ENCODE measurements at regions not wholly inside any gene's neighbourhood (a gene's known extent, or its start where the extent isn't known, plus 50 kb on each side); places are given as distances from the start of the nearest gene placed in this dataset.

- H3K4me1 Mint-ChIP-seq: peaks cover 6% of the 10 kb centered on the region
- Histone ChIP-seq H3K4me1 (no peaks in the 10 kb centered on the region), H3K9me3 (ENCODE audit: low read depth) (no peaks in the 10 kb centered on the region), H3K79me2 (ENCODE audit: low read depth) (no peaks in the 10 kb centered on the region), H3K4me3 (no peak overlapping the region), H3K9ac (no peak overlapping the region), H3K4me2 (no peak overlapping the region), H4K20me1 (ENCODE audit: low read depth) (no peaks in the 10 kb centered on the region), H3K27me3 (no peaks in the 10 kb centered on the region), H3K36me3 (no peaks in the 10 kb centered on the region), H3F3A (ENCODE audit: low read depth) (no peaks in the 10 kb centered on the region), H2AFZ (replicated peaks) (no peak overlapping the region), H3K27ac (no peak overlapping the region)
- H3K9me3 Mint-ChIP-seq: peaks cover 4% of the 10 kb centered on the region
- H3K27me3 Mint-ChIP-seq (ENCODE audit: insufficient read depth, low read depth): peaks cover 9% of the 10 kb centered on the region
- H3K36me3 Mint-ChIP-seq: peaks cover 2% of the 10 kb centered on the region
- DNase-seq (ENCODE audit: low spot score): no peak
- no peak overlapping the region for H3K4me3 Mint-ChIP-seq
- H3K27ac Mint-ChIP-seq: no peak overlapping the region
- TF ChIP-seq EZH2phosphoT487 (IDR thresholded peaks at IDR 0.05) (no peak), EZH2 (IDR thresholded peaks at IDR 0.05) (no peak), CTCF (IDR thresholded peaks at IDR 0.05) (no peak)
These were observed 126.9 kb upstream of the TMPRSS2 start for GRCh38 chr21:41634858-41635257.

GRCh38 chr21:41634211-41634694, 126.3 kb upstream of the TMPRSS2 start:
- no peak overlapping the region for H3K27ac ChIP-seq
- H3K9ac ChIP-seq: no peak overlapping the region
- TF ChIP-seq CTCF (IDR thresholded peaks at IDR 0.05) (no peak), EZH2phosphoT487 (IDR thresholded peaks at IDR 0.05) (no peak)
- no peaks in the 10 kb centered on the region for H3K27me3 ChIP-seq
- Mint-ChIP-seq H3K4me3 (no peak overlapping the region), H3K9me3 (peaks cover 10% of the 10 kb centered on the region), H3K4me1 (peaks cover 6% of the 10 kb centered on the region), H3K27me3 (ENCODE audit: insufficient read depth, low read depth) (peaks cover 8% of the 10 kb centered on the region), H3K36me3 (peaks cover 2% of the 10 kb centered on the region), H3K27ac (no peak overlapping the region)
- H3K36me3 ChIP-seq: no peaks in the 10 kb centered on the region
- H3K9me3 ChIP-seq (ENCODE audit: low read depth): no peaks in the 10 kb centered on the region
- H3K4me1 ChIP-seq: no peaks in the 10 kb centered on the region
- H3K79me2 ChIP-seq (ENCODE audit: low read depth): no peaks in the 10 kb centered on the region
- no peak overlapping the region for H3K4me2 ChIP-seq
- H2AFZ ChIP-seq (replicated peaks): no peak overlapping the region
- H4K20me1 ChIP-seq (ENCODE audit: low read depth): no peaks in the 10 kb centered on the region
- no peak overlapping the region for H3K4me3 ChIP-seq
- no peaks in the 10 kb centered on the region for H3F3A ChIP-seq (ENCODE audit: low read depth)
- no peak for DNase-seq (ENCODE audit: low spot score)

GRCh38 chr21:41633627-41634026, 125.7 kb upstream of the TMPRSS2 start:
- Mint-ChIP-seq H3K9me3 (peaks cover 15% of the 10 kb centered on the region), H3K27me3 (ENCODE audit: insufficient read depth, low read depth) (peaks cover 7% of the 10 kb centered on the region), H3K36me3 (peaks cover 2% of the 10 kb centered on the region), H3K4me3 (no peak overlapping the region), H3K27ac (no peak overlapping the region), H3K4me1 (peaks cover 6% of the 10 kb centered on the region)
- TF ChIP-seq EZH2phosphoT487 (IDR thresholded peaks at IDR 0.05) (no peak), EZH2 (IDR thresholded peaks at IDR 0.05) (no peak)
- Histone ChIP-seq H4K20me1 (ENCODE audit: low read depth) (no peaks in the 10 kb centered on the region), H3K4me3 (no peak overlapping the region), H3K4me1 (no peaks in the 10 kb centered on the region), H3F3A (ENCODE audit: low read depth) (no peaks in the 10 kb centered on the region), H3K9me3 (ENCODE audit: low read depth) (no peaks in the 10 kb centered on the region), H3K27me3 (no peaks in the 10 kb centered on the region), H3K9ac (no peak overlapping the region), H3K36me3 (no peaks in the 10 kb centered on the region), H2AFZ (replicated peaks) (no peak overlapping the region), H3K79me2 (ENCODE audit: low read depth) (no peaks in the 10 kb centered on the region), H3K4me2 (no peak overlapping the region), H3K27ac (no peak overlapping the region)
- no peak for DNase-seq (ENCODE audit: low spot score)

- Histone ChIP-seq H3K4me3 (no peak overlapping the region), H3K9ac (no peak overlapping the region), H3K4me2 (no peak overlapping the region), H3K27ac (no peak overlapping the region), H3K27me3 (no peaks in the 10 kb centered on the region), H4K20me1 (ENCODE audit: low read depth) (no peaks in the 10 kb centered on the region), H3K9me3 (ENCODE audit: low read depth) (no peaks in the 10 kb centered on the region), H3F3A (ENCODE audit: low read depth) (no peaks in the 10 kb centered on the region), H2AFZ (replicated peaks) (no peak overlapping the region), H3K79me2 (ENCODE audit: low read depth) (no peaks in the 10 kb centered on the region), H3K36me3 (no peaks in the 10 kb centered on the region), H3K4me1 (no peaks in the 10 kb centered on the region)
- Mint-ChIP-seq H3K4me1 (peaks cover 6% of the 10 kb centered on the region), H3K27ac (no peak overlapping the region), H3K4me3 (no peak overlapping the region), H3K27me3 (ENCODE audit: insufficient read depth, low read depth) (peaks cover 7% of the 10 kb centered on the region), H3K36me3 (peaks cover 2% of the 10 kb centered on the region), H3K9me3 (peaks cover 18% of the 10 kb centered on the region)
- no peak for DNase-seq (ENCODE audit: low spot score)
- TF ChIP-seq CTCF (IDR thresholded peaks at IDR 0.05): no peak
- TF ChIP-seq EZH2 (IDR thresholded peaks at IDR 0.05): no peak
These were observed 125.0 kb upstream of the TMPRSS2 start for GRCh38 chr21:41632748-41633475.

Data from neural progenitor cell (in vitro differentiated cells).